MCF 10A (cell line): ENCODE measurements at regions not wholly inside any gene's neighbourhood (a gene's known extent, or its start where the extent isn't known, plus 50 kb on each side); places are given as distances from the start of the nearest gene placed in this dataset.

ENCODE experiments used
- BruUV-seq: library from RNA; stranded (reverse); fragments of 400-500 nt; replicated peaks from 2 replicates; lab custom pipeline; 2021; lab: Mats Ljungman, UMichigan
- CTCF ChIA-PET: fragments of 300-600 bp; sonication (Branson Sonifier 250); formaldehyde crosslinking; extraction: SDS; loops from one replicate; lab custom pipeline; 2021; ENCODE audit warnings: antibody characterized with exemption, inconsistent platforms; lab: Yijun Ruan, JAX
- POLR2A ChIA-PET: fragments of 300-600, 350-650 bp; sonication (Branson Sonifier 250); formaldehyde crosslinking; extraction: SDS; loops from one replicate; lab custom pipeline; 2020; ENCODE audit warnings: antibody characterized with exemption, inconsistent platforms; lab: Yijun Ruan, JAX
- DNase-seq: peaks from one replicate; pipeline ENCODE4 v3.0.0-alpha.2; 2018; ENCODE audit not compliant: unreplicated experiment
- H3K27ac Mint-ChIP-seq: one replicate; pipeline ENCODE4 v1.8.0; 2022; ENCODE audit warnings: mild to moderate bottlenecking, low read depth, mixed read lengths; ENCODE audit not compliant: unreplicated experiment
- H3K27me3 Mint-ChIP-seq: one replicate; pipeline ENCODE4 v1.8.0; 2022; ENCODE audit warnings: mixed read lengths; ENCODE audit not compliant: insufficient read depth, unreplicated experiment
- H3K36me3 Mint-ChIP-seq: one replicate; pipeline ENCODE4 v1.8.0; 2022; ENCODE audit warnings: mild to moderate bottlenecking, moderate library complexity, mixed read lengths; ENCODE audit not compliant: insufficient read depth, unreplicated experiment
- H3K4me1 Mint-ChIP-seq: one replicate; pipeline ENCODE4 v1.8.0; 2022; ENCODE audit warnings: mixed read lengths; ENCODE audit not compliant: insufficient read depth, unreplicated experiment
- H3K4me3 Mint-ChIP-seq: one replicate; pipeline ENCODE4 v1.8.0; 2022; ENCODE audit warnings: mild to moderate bottlenecking, moderate library complexity, mixed read lengths; ENCODE audit not compliant: unreplicated experiment
- H3K9me3 Mint-ChIP-seq: one replicate; pipeline ENCODE4 v1.8.0; 2022; ENCODE audit warnings: mixed read lengths; ENCODE audit not compliant: unreplicated experiment
- CTCF ChIP-seq: fragments of 200-600 bp; IDR thresholded peaks from one replicate; pipeline ENCODE4 v1.8.0; 2022; ENCODE audit warnings: antibody characterized with exemption, mild to moderate bottlenecking; ENCODE audit not compliant: unreplicated experiment
- intact Hi-C: fragments of 100-400 bp; cut with micrococcal nuclease; formaldehyde crosslinking; loops from 2 replicates; pipeline ENCODE4 v1.14.1; 2022

DNA sequence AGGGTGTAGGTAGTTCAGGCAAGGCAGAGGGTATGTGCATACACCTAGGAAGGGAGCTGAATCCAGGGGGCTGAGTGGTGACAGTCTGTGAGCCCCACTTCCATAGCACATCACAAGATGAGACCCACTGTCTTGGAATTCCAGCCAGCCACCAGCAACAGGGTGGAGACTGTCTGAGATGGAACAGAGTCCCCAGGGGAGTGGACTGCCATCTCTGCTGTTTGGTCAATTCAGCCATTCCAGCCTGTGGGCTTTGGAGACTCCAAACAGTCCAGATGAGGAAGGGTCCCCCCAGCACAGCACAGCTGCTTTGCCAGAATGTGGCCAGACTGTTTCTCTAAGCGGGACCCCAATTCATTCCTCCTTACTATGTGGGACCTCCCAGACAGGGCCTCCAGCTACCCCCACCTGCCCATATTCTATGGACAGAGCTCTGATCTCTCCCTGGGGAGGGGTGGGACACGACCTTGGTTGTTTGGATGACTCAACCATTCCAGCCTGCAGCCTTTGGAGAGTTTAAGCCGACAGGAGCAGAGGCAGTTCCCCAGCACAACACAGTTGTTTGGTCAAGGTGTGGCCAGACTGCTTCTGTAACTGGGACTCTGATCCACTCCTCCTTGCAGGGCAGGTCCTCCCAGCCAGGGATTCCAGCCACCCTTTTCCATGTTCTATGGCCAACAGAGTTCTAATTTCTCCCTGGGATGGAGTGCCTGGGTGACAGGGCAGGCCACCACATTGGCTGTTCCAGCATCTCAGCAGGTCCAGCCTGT, 178.0 kb downstream of the RND3 start:
- ChIA-PET POLR2A (no interaction called here), CTCF (no interaction called here)
- no peak overlapping the region for H3K27ac Mint-ChIP-seq
- H3K4me1 Mint-ChIP-seq = no peaks in the 10 kb centered on the region
- no peaks in the 10 kb centered on the region for H3K36me3 Mint-ChIP-seq
- TF ChIP-seq CTCF = no peak
- BruUV-seq = no TSS peak
- no peaks in the 10 kb centered on the region for H3K9me3 Mint-ChIP-seq
- H3K4me3 Mint-ChIP-seq = no peak overlapping the region
- DNase-seq = no peak
- no peaks in the 10 kb centered on the region for H3K27me3 Mint-ChIP-seq
- intact Hi-C loops = no loop called here

- Mint-ChIP-seq H3K4me1 (no peaks in the 10 kb centered on the region), H3K4me3 (no peak overlapping the region), H3K27ac (no peak overlapping the region), H3K36me3 (no peaks in the 10 kb centered on the region), H3K9me3 (peaks cover 9% of the 10 kb centered on the region), H3K27me3 (no peaks in the 10 kb centered on the region)
- no TSS peak for BruUV-seq
- TF ChIP-seq CTCF = no peak
- intact Hi-C loops = no loop called here
- DNase-seq = no peak
- ChIA-PET CTCF (interaction anchor here (1.0 kb wide), 1 partner anchor 12 kb away, joined by 3 read pairs; no protein-coding TSS in a partner anchor), POLR2A (interaction anchor here (0.7 kb wide), 1 partner anchor 17 kb away, joined by 3 read pairs; no protein-coding TSS in a partner anchor)
Observed at GRCh38 chr2:150307258-150307657, 180.2 kb downstream of the RND3 start.

DNA sequence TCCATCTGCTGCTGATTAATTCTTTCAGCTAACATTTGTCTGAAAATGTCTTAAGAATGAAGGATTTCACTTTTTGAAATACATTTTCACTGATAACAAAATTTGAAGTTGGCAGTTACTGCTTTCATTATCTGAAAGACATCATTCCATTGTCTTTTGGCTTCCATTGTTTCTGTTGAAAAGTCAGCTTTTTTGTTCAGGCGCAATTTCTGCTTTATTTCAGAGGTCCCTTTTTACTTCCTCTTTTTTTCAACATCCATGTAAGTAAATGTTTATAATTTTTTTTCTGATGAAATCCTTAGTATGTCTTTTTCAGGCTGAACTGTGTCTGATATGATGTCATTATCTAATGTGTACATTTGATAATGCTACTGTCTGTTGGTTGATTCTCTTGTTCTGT, 184.2 kb downstream of the RND3 start:
- Mint-ChIP-seq H3K9me3 (peaks cover 16% of the 10 kb centered on the region), H3K27ac (no peak overlapping the region), H3K27me3 (no peaks in the 10 kb centered on the region), H3K4me3 (no peak overlapping the region), H3K36me3 (no peaks in the 10 kb centered on the region), H3K4me1 (no peaks in the 10 kb centered on the region)
- intact Hi-C loops = no loop called here
- ChIA-PET CTCF (interaction anchor here (0.6 kb wide), 1 partner anchor 1584 kb away, joined by 3 read pairs; no protein-coding TSS in a partner anchor), POLR2A (no interaction called here)
- no TSS peak for BruUV-seq
- TF ChIP-seq CTCF = no peak
- no peak for DNase-seq

GRCh38 chr2:150298571-150299305, 188.7 kb downstream of the RND3 start:
- intact Hi-C loops = no loop called here
- Mint-ChIP-seq H3K4me3 (no peak overlapping the region), H3K36me3 (no peaks in the 10 kb centered on the region), H3K27me3 (no peaks in the 10 kb centered on the region), H3K9me3 (peaks cover 16% of the 10 kb centered on the region), H3K27ac (no peak overlapping the region), H3K4me1 (peaks cover 4% of the 10 kb centered on the region)
- BruUV-seq = no TSS peak
- ChIA-PET CTCF (no interaction called here), POLR2A (no interaction called here)
- DNase-seq = no peak
- TF ChIP-seq CTCF = no peak
